Trophoblast cell (in vitro differentiated cells and primary cell): ENCODE measurements at regions not wholly inside any gene's neighbourhood (a gene's known extent, or its start where the extent isn't known, plus 50 kb on each side); places are given as distances from the start of the nearest gene placed in this dataset.

ENCODE experiments used
- DNase-seq, 2 donors: peaks; one replicate each; pipeline ENCODE4 v3.0.0-alpha.2; 2016
- H2AFZ ChIP-seq: 2 replicates; pipeline ENCODE4 v1.6.1; 2013; ENCODE audit warnings: low read length, moderate library complexity, mild to moderate bottlenecking; ENCODE audit not compliant: insufficient read depth, poor library complexity
- H2AK5ac ChIP-seq: 2 replicates; pipeline ENCODE4 v1.6.1; 2013; ENCODE audit warnings: mild to moderate bottlenecking, low read length
- H2BK120ac ChIP-seq: 2 replicates; pipeline ENCODE4 v1.6.1; 2013; ENCODE audit warnings: low read length, mild to moderate bottlenecking, moderate library complexity; ENCODE audit not compliant: insufficient read depth, poor library complexity
- H2BK12ac ChIP-seq: 2 replicates; pipeline ENCODE4 v1.6.1; 2013; ENCODE audit warnings: mild to moderate bottlenecking, low read length, moderate library complexity
- H2BK5ac ChIP-seq: 2 replicates; pipeline ENCODE4 v1.6.1; 2013; ENCODE audit warnings: low read length, low read depth, moderate library complexity, mild to moderate bottlenecking; ENCODE audit not compliant: poor library complexity
- H3K14ac ChIP-seq: 2 replicates; pipeline ENCODE4 v1.6.1; 2013; ENCODE audit warnings: mild to moderate bottlenecking, low read length
- H3K18ac ChIP-seq: 2 replicates; pipeline ENCODE4 v1.6.1; 2013; ENCODE audit warnings: mild to moderate bottlenecking, low read length
- H3K23ac ChIP-seq: 2 replicates; pipeline ENCODE4 v1.6.1; 2013; ENCODE audit warnings: low read length
- H3K27ac ChIP-seq: 2 replicates; pipeline ENCODE4 v1.5.1; 2013; ENCODE audit warnings: low read depth, mild to moderate bottlenecking, inconsistent platforms, low read length, moderate library complexity
- H3K27me3 ChIP-seq: 2 replicates; pipeline ENCODE4 v1.6.1; 2013; ENCODE audit warnings: inconsistent platforms, mild to moderate bottlenecking, low read length, moderate library complexity; ENCODE audit not compliant: insufficient read depth
- H3K36me3 ChIP-seq, 2 experiments: 1 replicate in 1 of 2; 2 replicates in 1 of 2; pipeline ENCODE4 v1.6.1; 2013; ENCODE audit warnings: low read length in 2 of 2, mild to moderate bottlenecking in 2 of 2, moderate library complexity in 1 of 2; ENCODE audit not compliant: insufficient read depth in 2 of 2, control insufficient read depth in 1 of 2
- H3K4ac ChIP-seq: 2 replicates; pipeline ENCODE4 v1.6.1; 2013; ENCODE audit warnings: low read depth, mild to moderate bottlenecking, low read length, moderate library complexity
- H3K4me1 ChIP-seq, 2 experiments: 1 replicate in 1 of 2; 2 replicates in 1 of 2; pipeline ENCODE4 v1.6.1; 2013; ENCODE audit warnings: low read length in 2 of 2, mild to moderate bottlenecking in 2 of 2, moderate library complexity in 1 of 2; ENCODE audit not compliant: insufficient read depth in 2 of 2, control insufficient read depth in 1 of 2
- H3K4me2 ChIP-seq: 2 replicates; pipeline ENCODE4 v1.6.1; 2013; ENCODE audit warnings: inconsistent platforms, mild to moderate bottlenecking, low read length, moderate library complexity
- H3K4me3 ChIP-seq: 2 replicates; pipeline ENCODE4 v1.5.1; 2013; ENCODE audit warnings: mild to moderate bottlenecking, low read depth, low read length, inconsistent platforms
- H3K79me1 ChIP-seq: one replicate; pipeline ENCODE4 v1.6.1; 2013; ENCODE audit warnings: low read length
- H3K79me2 ChIP-seq: 2 replicates; pipeline ENCODE4 v1.6.1; 2013; ENCODE audit warnings: low read length, mild to moderate bottlenecking; ENCODE audit not compliant: control insufficient read depth, insufficient read depth, poor library complexity
- H3K9ac ChIP-seq: 2 replicates; pipeline ENCODE4 v1.6.1; 2013; ENCODE audit warnings: mild to moderate bottlenecking, low read length
- H3K9me3 ChIP-seq: 2 replicates; pipeline ENCODE4 v1.6.1; 2013; ENCODE audit warnings: low read depth, mild to moderate bottlenecking, control low read depth, inconsistent platforms, low read length; ENCODE audit not compliant: insufficient read depth
- H4K12ac ChIP-seq: 2 replicates; pipeline ENCODE4 v1.6.1; 2013; ENCODE audit warnings: low read depth, mild to moderate bottlenecking, low read length, moderate library complexity
- H4K8ac ChIP-seq: 2 replicates; pipeline ENCODE4 v1.6.1; 2013; ENCODE audit warnings: low read depth, mild to moderate bottlenecking, low read length, moderate library complexity
- H4K91ac ChIP-seq: one replicate; pipeline ENCODE4 v1.6.1; 2013; ENCODE audit warnings: low read depth, mild to moderate bottlenecking, low read length, moderate library complexity
- WGBS: extraction: QIAGEN DNeasy Blood & Tissue Kit; methylation state at CpG from one replicate; pipeline ENCODE4 v1.1.7; 2013; ENCODE audit warnings: missing lambda C conversion rate; ENCODE audit not compliant: insufficient read length, insufficient coverage; ENCODE audit errors: extremely low coverage; 5-methylcytosine and 5-hydroxymethylcytosine counted together

DNA sequence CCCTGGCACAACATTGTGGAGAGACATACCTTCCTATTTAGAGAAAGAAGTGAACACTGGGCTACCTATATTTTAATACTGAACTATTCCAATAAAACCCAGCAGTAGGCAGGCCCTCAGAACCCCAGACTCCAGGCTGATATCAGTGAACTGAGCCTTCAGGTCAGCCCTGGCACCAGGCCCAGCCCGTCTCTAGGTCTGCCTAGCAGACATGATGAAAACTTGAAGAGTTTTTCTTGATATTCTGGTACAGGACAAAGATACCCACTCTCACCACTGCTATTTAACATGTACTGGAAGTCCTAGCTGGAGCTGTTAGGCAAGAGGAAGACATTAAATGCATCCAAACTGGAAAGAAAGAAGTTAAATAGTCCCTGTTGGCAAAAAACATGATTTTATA, 396.6 kb upstream of the SPRY2 start:
- Histone ChIP-seq H3K4me2 (no peak overlapping the region), H3K9me3 (no peaks in the 10 kb centered on the region), H3K4me3 (no peak overlapping the region), H3K9ac (no peak overlapping the region), H3K27me3 (no peaks in the 10 kb centered on the region), H3K4me1 (no peaks in the 10 kb centered on the region), H4K91ac (no peak overlapping the region), H3K27ac (no peak overlapping the region), H3K14ac (no peak overlapping the region), H3K79me2 (no peaks in the 10 kb centered on the region), H3K79me1 (no peaks in the 10 kb centered on the region), H3K4ac (no peak overlapping the region), H3K23ac (no peak overlapping the region), H2AK5ac (no peak overlapping the region), H4K8ac (no peak overlapping the region), H3K18ac (no peak overlapping the region), H2BK120ac (no peak overlapping the region), H2BK12ac (no peak overlapping the region), H4K12ac (no peak overlapping the region), H3K36me3 (no peaks in the 10 kb centered on the region), H2AFZ (no peak overlapping the region), H2BK5ac (no peak overlapping the region)
- DNase-seq: no peak
- WGBS: no CpG with 5 or more reads among the region's 1 CpG

DNA sequence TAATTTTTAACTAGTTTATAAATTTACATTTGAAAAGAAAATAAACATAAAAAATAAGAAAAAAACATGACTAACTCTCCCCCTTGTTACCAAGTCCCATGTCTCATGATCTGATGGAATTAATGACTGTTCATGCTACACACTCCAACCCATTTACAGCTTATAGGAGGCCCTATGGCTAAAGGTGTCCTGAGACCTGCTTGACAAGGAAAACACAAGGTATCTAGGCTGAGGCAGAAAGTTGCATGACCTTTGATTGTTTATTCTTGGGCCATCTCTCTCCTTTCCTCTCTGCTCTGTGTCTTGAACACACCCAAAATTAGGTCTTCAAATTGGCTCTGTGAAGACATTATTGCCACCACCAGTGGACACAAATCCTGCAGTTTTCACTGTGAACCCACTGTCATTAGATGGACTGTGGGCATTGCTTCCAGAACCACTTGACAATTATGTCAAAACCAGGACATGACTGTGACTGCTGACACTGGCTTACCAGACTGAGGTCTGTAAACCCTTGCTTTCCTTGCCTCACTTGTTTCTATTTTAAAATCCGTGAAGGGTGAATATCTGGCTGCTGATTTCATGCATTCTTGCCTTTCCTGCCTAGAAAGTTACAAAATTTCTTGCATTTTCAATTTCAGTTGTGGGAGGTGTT, 386.5 kb upstream of the SPRY2 start:
- Histone ChIP-seq H3K9me3 (peaks cover 1% of the 10 kb centered on the region), H3K4me2 (no peak overlapping the region), H3K9ac (no peak overlapping the region), H2AFZ (no peak overlapping the region), H4K12ac (no peak overlapping the region), H3K36me3 (no peaks in the 10 kb centered on the region), H3K18ac (no peak overlapping the region), H2BK120ac (no peak overlapping the region), H3K27ac (no peak overlapping the region), H3K27me3 (no peaks in the 10 kb centered on the region), H3K4me1 (no peaks in the 10 kb centered on the region), H2BK5ac (no peak overlapping the region), H2AK5ac (no peak overlapping the region), H3K14ac (no peak overlapping the region), H3K23ac (no peak overlapping the region), H3K4ac (no peak overlapping the region), H3K79me1 (no peaks in the 10 kb centered on the region), H3K4me3 (no peak overlapping the region), H4K91ac (no peak overlapping the region), H4K8ac (no peak overlapping the region), H3K79me2 (no peaks in the 10 kb centered on the region), H2BK12ac (no peak overlapping the region)
- no CpG with 5 or more reads among the region's 1 CpG for WGBS
- no peak for DNase-seq

DNA sequence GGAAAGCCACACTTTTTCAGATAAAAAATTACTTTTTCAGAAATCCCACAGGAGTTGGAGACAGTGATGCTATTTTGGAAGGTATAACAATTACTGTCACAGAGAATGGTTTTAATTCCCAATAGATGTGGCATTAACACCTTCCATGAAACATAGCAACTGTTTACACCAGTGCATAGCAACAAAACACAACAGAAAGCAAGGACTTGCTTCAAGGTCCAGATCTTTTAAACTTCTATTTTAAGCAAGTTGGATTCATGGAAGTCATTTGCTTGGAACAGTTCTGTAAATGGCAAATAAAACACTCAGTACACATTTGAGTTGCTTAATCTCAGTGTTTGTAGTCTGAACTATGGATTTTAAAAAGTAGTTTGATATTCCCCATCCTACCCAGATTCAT, 385.9 kb upstream of the SPRY2 start:
- no peak overlapping the region for H4K12ac ChIP-seq
- no peak overlapping the region for H2BK5ac ChIP-seq
- H3K4ac ChIP-seq: no peak overlapping the region
- H3K9me3 ChIP-seq: peaks cover 1% of the 10 kb centered on the region
- H2AK5ac ChIP-seq: no peak overlapping the region
- H3K4me1 ChIP-seq: no peaks in the 10 kb centered on the region
- H3K27ac ChIP-seq: no peak overlapping the region
- no peak overlapping the region for H3K4me3 ChIP-seq
- H3K18ac ChIP-seq: no peak overlapping the region
- no peak overlapping the region for H2BK12ac ChIP-seq
- no peaks in the 10 kb centered on the region for H3K79me2 ChIP-seq
- H3K27me3 ChIP-seq: no peaks in the 10 kb centered on the region
- no peak overlapping the region for H3K14ac ChIP-seq
- no peak overlapping the region for H2AFZ ChIP-seq
- H3K4me2 ChIP-seq: no peak overlapping the region
- H2BK120ac ChIP-seq: no peak overlapping the region
- no peak for DNase-seq
- no peak overlapping the region for H4K91ac ChIP-seq
- H3K36me3 ChIP-seq: no peaks in the 10 kb centered on the region
- no peak overlapping the region for H3K9ac ChIP-seq
- H3K23ac ChIP-seq: no peak overlapping the region
- H4K8ac ChIP-seq: no peak overlapping the region
- H3K79me1 ChIP-seq: no peaks in the 10 kb centered on the region

DNA sequence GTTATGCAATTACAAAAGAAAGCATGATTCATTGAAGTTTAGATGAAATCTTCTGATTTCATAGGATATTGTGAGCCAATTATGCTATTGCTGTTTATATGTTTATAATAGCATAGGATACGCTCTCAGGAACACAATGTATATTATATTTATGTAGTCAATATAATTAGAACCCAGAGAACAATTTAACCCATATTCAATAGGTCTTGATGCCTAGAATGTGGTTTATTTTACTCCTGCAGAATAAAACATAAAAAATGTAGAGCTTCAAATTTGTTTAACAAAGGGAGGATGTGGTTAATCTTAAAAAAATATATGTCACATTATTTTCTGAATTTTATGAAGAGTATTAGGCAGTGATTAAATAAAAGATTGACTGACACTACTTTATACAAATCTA, 380.8 kb upstream of the SPRY2 start:
- Histone ChIP-seq H3K9ac (no peak overlapping the region), H3K27me3 (no peaks in the 10 kb centered on the region)

More for the DNA sequence above, 380.8 kb upstream of the SPRY2 start:
- no CpG with 5 or more reads among the region's 1 CpG for WGBS
- DNase-seq: no peak
- Histone ChIP-seq H3K4me3 (no peak overlapping the region), H2AK5ac (no peak overlapping the region), H3K4me1 (no peaks in the 10 kb centered on the region), H3K79me1 (no peaks in the 10 kb centered on the region), H3K36me3 (no peaks in the 10 kb centered on the region), H3K23ac (no peak overlapping the region), H3K4ac (no peak overlapping the region), H3K4me2 (no peak overlapping the region), H3K9me3 (peaks cover 1% of the 10 kb centered on the region), H4K8ac (no peak overlapping the region), H4K91ac (no peak overlapping the region), H3K27ac (no peak overlapping the region), H3K79me2 (no peaks in the 10 kb centered on the region), H4K12ac (no peak overlapping the region), H2BK5ac (no peak overlapping the region), H2BK120ac (no peak overlapping the region), H3K14ac (no peak overlapping the region), H3K18ac (no peak overlapping the region), H2BK12ac (no peak overlapping the region), H2AFZ (no peak overlapping the region)
